ENCODE measurements at regions not wholly inside any gene's neighbourhood (a gene's known extent, or its start where the extent isn't known, plus 50 kb on each side); places are given as distances from the start of the nearest gene placed in this dataset.

GRCh38 chr14:61129168-61129745 lies 148.2 kb downstream of the SLC38A6 start:
- no peak for DNase-seq

- no peak for DNase-seq
Measured at GRCh38 chr14:61128382-61129167, 147.5 kb downstream of the SLC38A6 start.

- DNase-seq, result no peak
Measured at GRCh38 chr14:61126603-61127498, 145.8 kb downstream of the SLC38A6 start.

GRCh38 chr14:61125867-61126572 lies 145.0 kb downstream of the SLC38A6 start:
- no peak for DNase-seq

- DNase-seq, result no peak
Measured at GRCh38 chr14:61125041-61125866, 144.2 kb downstream of the SLC38A6 start.

GRCh38 chr14:61122862-61123261 lies 141.8 kb downstream of the SLC38A6 start:
- DNase-seq, result no peak

GRCh38 chr14:61121355-61121787 lies 140.3 kb downstream of the SLC38A6 start:
- no peak for DNase-seq

- DNase-seq, result no peak
Measured at GRCh38 chr14:61120576-61120975, 139.5 kb downstream of the SLC38A6 start.

GRCh38 chr14:61119006-61119405 lies 138.0 kb downstream of the SLC38A6 start:
- DNase-seq, result no peak

GRCh38 chr14:61116369-61116768 lies 135.3 kb downstream of the SLC38A6 start:
- peak; percentile 47 for DNase-seq

GRCh38 chr14:61113561-61114225 lies 132.6 kb downstream of the SLC38A6 start:
- no peak for DNase-seq

GRCh38 chr14:61112506-61112905 lies 131.5 kb downstream of the SLC38A6 start:
- no peak for DNase-seq

GRCh38 chr14:61111731-61112130 lies 130.7 kb downstream of the SLC38A6 start:
- no peak for DNase-seq

GRCh38 chr14:61111209-61111665 lies 130.2 kb downstream of the SLC38A6 start:
- DNase-seq, result no peak

- no peak for DNase-seq
Measured at GRCh38 chr14:61110316-61111082, 129.5 kb downstream of the SLC38A6 start.

GRCh38 chr14:61109288-61109687 lies 128.2 kb downstream of the SLC38A6 start:
- no peak for DNase-seq

- no peak for DNase-seq
Measured at GRCh38 chr14:61108496-61109141, 127.6 kb downstream of the SLC38A6 start.

- no peak for DNase-seq
Measured at GRCh38 chr14:61107869-61108493, 126.9 kb downstream of the SLC38A6 start.

- DNase-seq, result peak; percentile 88
Measured at GRCh38 chr14:61106959-61107641, 126.1 kb downstream of the SLC38A6 start.
